CD14-positive monocyte (primary cell): ENCODE measurements at regions not wholly inside any gene's neighbourhood (a gene's known extent, or its start where the extent isn't known, plus 50 kb on each side); places are given as distances from the start of the nearest gene placed in this dataset.

Source experiments
- DNase-seq, 3 donors: peaks; one replicate each; pipeline ENCODE4 v3.0.0-alpha.2; 2011 to 2022
- H2AFZ ChIP-seq: 2 replicates; pipeline ENCODE4 v1.6.0; 2012; ENCODE audit warnings: mild to moderate bottlenecking, low read depth, low read length, inconsistent platforms; ENCODE audit not compliant: insufficient read depth, poor library complexity, severe bottlenecking
- H3K27ac ChIP-seq, 2 donors: 1 replicate in 1 of 2; 2 replicates in 1 of 2; pipeline ENCODE4 v1.5.1; 2012 to 2013; ENCODE audit warnings: low read length in 2 of 2, control low read depth in 1 of 2, inconsistent platforms in 1 of 2, low read depth in 1 of 2, mild to moderate bottlenecking in 1 of 2
- H3K27me3 ChIP-seq, 2 donors: one replicate each; pipeline versions ENCODE4 v1.6.0 to v1.6.1; 2011 to 2013; ENCODE audit warnings: low read length in 2 of 2; ENCODE audit not compliant: control insufficient read depth in 2 of 2, insufficient read depth in 2 of 2
- H3K36me3 ChIP-seq, 2 donors: replicated peaks in 1 of 2; 1 replicate in 1 of 2; 2 replicates in 1 of 2; pipeline versions ENCODE4 v1.5.1 to v1.6.1; 2012 to 2013; ENCODE audit warnings: low read length in 2 of 2, control low read depth in 1 of 2, inconsistent platforms in 1 of 2, mild to moderate bottlenecking in 1 of 2; ENCODE audit not compliant: insufficient read depth in 2 of 2, control insufficient read depth in 1 of 2
- H3K4me1 ChIP-seq, 2 donors: 1 replicate in 1 of 2; 2 replicates in 1 of 2; pipeline versions ENCODE4 v1.5.1 to v1.6.1; 2012 to 2013; ENCODE audit warnings: low read length in 2 of 2, control low read depth in 1 of 2, inconsistent platforms in 1 of 2, mild to moderate bottlenecking in 1 of 2, moderate library complexity in 1 of 2; ENCODE audit not compliant: insufficient read depth in 2 of 2, control insufficient read depth in 1 of 2
- H3K4me2 ChIP-seq: replicated peaks from 2 replicates; pipeline ENCODE3; 2012; ENCODE audit warnings: low read length, moderate library complexity, mild to moderate bottlenecking; ENCODE audit not compliant: poor library complexity, severe bottlenecking; ENCODE audit errors: extremely low read depth
- H3K4me3 ChIP-seq, 3 experiments: fragments of 200-600 bp in 1 of 3; sonication (generic) in 1 of 3; replicated peaks in 1 of 3; 1 replicate in 2 of 3; 2 replicates in 1 of 3; pipeline ENCODE4 v1.5.1; 2011 to 2013; ENCODE audit warnings: low read length in 3 of 3, mild to moderate bottlenecking in 3 of 3, control low read depth in 2 of 3, low read depth in 2 of 3, inconsistent platforms in 1 of 3, moderate library complexity in 1 of 3
- H3K79me2 ChIP-seq: 2 replicates; pipeline ENCODE4 v1.6.0; 2012; ENCODE audit warnings: mild to moderate bottlenecking, control low read depth, inconsistent platforms, low read length, moderate library complexity; ENCODE audit not compliant: insufficient read depth
- H3K9ac ChIP-seq: 2 replicates; pipeline ENCODE4 v1.6.0; 2017; ENCODE audit warnings: low read length, mild to moderate bottlenecking; ENCODE audit not compliant: insufficient read depth, poor library complexity, severe bottlenecking
- H3K9me3 ChIP-seq, 2 donors: replicated peaks in 1 of 2; 1 replicate in 1 of 2; 2 replicates in 1 of 2; pipeline versions ENCODE4 v1.5.1 to v1.6.1; 2012 to 2013; ENCODE audit warnings: low read length in 2 of 2, control low read depth in 1 of 2; ENCODE audit not compliant: control insufficient read depth in 1 of 2, insufficient read depth in 1 of 2
- H4K20me1 ChIP-seq: 2 replicates; pipeline ENCODE4 v1.6.0; 2012; ENCODE audit warnings: mild to moderate bottlenecking, low read length, control low read depth, moderate library complexity; ENCODE audit not compliant: insufficient read depth
- H3K27ac Mint-ChIP-seq, 7 donors: one replicate each; pipeline ENCODE4 v1.8.0; 2020; ENCODE audit warnings: mild to moderate bottlenecking in 7 of 7, mixed read lengths in 7 of 7, moderate library complexity in 6 of 7, inconsistent platforms in 2 of 7
- H3K27me3 Mint-ChIP-seq, 3 donors: one replicate each; pipeline ENCODE4 v1.8.0; 2021 to 2022; ENCODE audit warnings: low read depth in 3 of 3, mild to moderate bottlenecking in 3 of 3, mixed read lengths in 3 of 3, moderate library complexity in 3 of 3, inconsistent platforms in 1 of 3
- H3K36me3 Mint-ChIP-seq, 2 donors: one replicate each; pipeline ENCODE4 v1.8.0; 2020; ENCODE audit warnings: mixed read lengths in 2 of 2, inconsistent platforms in 1 of 2, mild to moderate bottlenecking in 1 of 2
- H3K4me1 Mint-ChIP-seq: one replicate; pipeline ENCODE4 v1.8.0; 2020; ENCODE audit warnings: mild to moderate bottlenecking, mixed read lengths
- H3K4me3 Mint-ChIP-seq, 2 donors: one replicate each; pipeline ENCODE4 v1.8.0; 2020; ENCODE audit warnings: mild to moderate bottlenecking in 2 of 2, mixed read lengths in 2 of 2, moderate library complexity in 1 of 2
- H3K9me3 Mint-ChIP-seq, 7 donors: one replicate each; pipeline ENCODE4 v1.8.0; 2020 to 2022; ENCODE audit warnings: mixed read lengths in 7 of 7, mild to moderate bottlenecking in 6 of 7, moderate library complexity in 6 of 7, inconsistent platforms in 2 of 7
- CTCF ChIP-seq: fragments of 200-600 bp; IDR thresholded peaks from one replicate; pipeline ENCODE4 v1.8.0; 2022; ENCODE audit warnings: antibody characterized with exemption, mild to moderate bottlenecking
- WGBS: methylation state at CpG from one replicate; pipeline ENCODE4 v1.1.5; 2013; ENCODE audit warnings: missing lambda C conversion rate; ENCODE audit not compliant: insufficient coverage; 5-methylcytosine and 5-hydroxymethylcytosine counted together
- intact Hi-C, 2 donors: fragments of 100-400 bp; cut with micrococcal nuclease; formaldehyde crosslinking; loops; one replicate each; pipeline versions ENCODE4 v1.15.0 to v1.15.1; 2023

DNA sequence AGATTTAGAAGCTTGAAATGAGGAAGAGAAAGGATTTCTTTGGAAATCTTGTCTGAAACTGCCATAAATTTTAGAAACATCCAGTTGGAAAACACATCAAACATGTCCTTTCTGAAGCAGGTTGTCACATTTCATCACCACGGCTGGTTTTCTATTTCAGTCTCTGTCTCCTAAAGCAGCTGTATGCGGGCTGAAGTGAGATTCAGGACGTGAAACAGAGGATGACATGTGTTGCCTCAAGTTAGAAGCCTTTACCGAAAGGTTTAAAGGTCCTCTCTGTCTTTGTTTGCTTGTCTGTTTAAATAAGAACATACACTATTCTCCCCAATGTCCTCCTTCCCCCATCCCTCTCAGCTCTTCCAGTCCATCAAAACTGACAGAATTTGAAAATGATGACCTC, 141.9 kb downstream of the SQOR start:
- H3K4me3 ChIP-seq, result no peak overlapping the region
- H3K36me3 ChIP-seq, result no peaks in the 10 kb centered on the region
- H3K79me2 ChIP-seq, result no peaks in the 10 kb centered on the region
- no peak overlapping the region for H2AFZ ChIP-seq
- no peaks in the 10 kb centered on the region for H4K20me1 ChIP-seq
- Mint-ChIP-seq H3K36me3 (no peaks in the 10 kb centered on the region), H3K4me1 (no peaks in the 10 kb centered on the region), H3K4me3 (no peak overlapping the region), H3K27me3 (peaks cover 2 to 10% (median 3%) of the 10 kb centered on the region in 3 donors), H3K27ac (no peak overlapping the region), H3K9me3 (peaks cover 0 to 7% (median 0%) of the 10 kb centered on the region in 7 donors)
- TF ChIP-seq CTCF, result no peak
- H3K9ac ChIP-seq, result no peak overlapping the region
- no peaks in the 10 kb centered on the region for H3K27me3 ChIP-seq
- H3K4me2 ChIP-seq, result no peak overlapping the region
- no peaks in the 10 kb centered on the region for H3K9me3 ChIP-seq
- H3K4me1 ChIP-seq, result no peaks in the 10 kb centered on the region
- 90% methylated on average over 2 of the region's 4 CpGs for WGBS
- no peak overlapping the region for H3K27ac ChIP-seq
- intact Hi-C loops, result no loop called here
- DNase-seq, result no peak

- Histone ChIP-seq H3K27me3 (peaks cover 0 to 2% of the 10 kb centered on the region in 2 donors), H3K36me3 (no peaks in the 10 kb centered on the region), H3K27ac (no peak overlapping the region), H3K4me2 (no peak overlapping the region), H3K9ac (no peak overlapping the region), H4K20me1 (no peaks in the 10 kb centered on the region), H3K4me3 (no peak overlapping the region), H3K79me2 (no peaks in the 10 kb centered on the region), H3K9me3 (no peaks in the 10 kb centered on the region), H2AFZ (no peak overlapping the region), H3K4me1 (no peaks in the 10 kb centered on the region)
- no peaks in the 10 kb centered on the region for H3K4me1 Mint-ChIP-seq
- no peak for TF ChIP-seq CTCF
- H3K4me3 Mint-ChIP-seq, result no peak overlapping the region
- no peaks in the 10 kb centered on the region for H3K36me3 Mint-ChIP-seq
- WGBS, result 89% methylated on average over 3 of the region's 4 CpGs
- no peak for DNase-seq
- intact Hi-C loops, result no loop called here
- no peak overlapping the region for H3K27ac Mint-ChIP-seq
- H3K27me3 Mint-ChIP-seq, result peaks cover 5 to 11% (median 7%) of the 10 kb centered on the region in 3 donors
- H3K9me3 Mint-ChIP-seq, result peaks cover 0 to 7% (median 0%) of the 10 kb centered on the region in 7 donors
Observed at GRCh38 chr15:45777781-45778180, 143.0 kb downstream of the SQOR start.
